Keratinocyte (primary cell): ENCODE measurements at regions not wholly inside any gene's neighbourhood (a gene's known extent, or its start where the extent isn't known, plus 50 kb on each side); places are given as distances from the start of the nearest gene placed in this dataset.

Source experiments
- CTCF ChIP-seq, 3 experiments: IDR thresholded peaks in 1 of 3; conservative IDR thresholded peaks in 1 of 3; optimal IDR thresholded peaks in 1 of 3; 2 replicates in 2 of 3; 3 replicates in 1 of 3; pipeline versions ENCODE3 to v1.5.1; 2011; ENCODE audit warnings: low read length in 3 of 3, mild to moderate bottlenecking in 3 of 3, moderate library complexity in 2 of 3, control low read depth in 1 of 3, inconsistent platforms in 1 of 3; ENCODE audit not compliant: insufficient read depth in 2 of 3; ENCODE audit errors: extremely low read depth in 1 of 3
- EZH2 ChIP-seq: IDR thresholded peaks from one replicate; pipeline ENCODE4 v1.6.1; 2012; ENCODE audit warnings: inconsistent platforms, mild to moderate bottlenecking, low read length, moderate library complexity

GRCh38 chr3:181881749-181882148 is 170.0 kb downstream of the SOX2 start:
- TF ChIP-seq CTCF (optimal IDR thresholded peaks at IDR 0.05 in 1 of 3, IDR thresholded peaks at IDR 0.05 in 1 of 3, conservative IDR thresholded peaks at IDR 0.05 in 1 of 3; ENCODE audit: extremely low read depth in 1 of 3, insufficient read depth in 2 of 3, low read length in 3 of 3) (no peak), EZH2 (no peak)
